K562 (cell line): ENCODE measurements at regions not wholly inside any gene's neighbourhood (a gene's known extent, or its start where the extent isn't known, plus 50 kb on each side); places are given as distances from the start of the nearest gene placed in this dataset.

Experiments used
- ATAC-seq: fragments of 200-7000 bp; cut with Tn5 transposase; 3 replicates; pipeline ENCODE4 v1.9.1; 2020; ENCODE audit warnings: moderate library complexity
- BruUV-seq: library from RNA; stranded (reverse); fragments of 400-500 nt; replicated peaks from 2 replicates; lab custom pipeline; 2021; lab: Mats Ljungman, UMichigan
- CTCF ChIA-PET: fragments of 300-600 bp; formaldehyde crosslinking; extraction: SDS; loops from one replicate; lab custom pipeline; 2021; ENCODE audit warnings: low intra/inter-chr PET ratio; lab: Yijun Ruan, JAX
- POLR2A ChIA-PET: fragments of 300-600, 350-650 bp; sonication (Branson Sonifier 250); formaldehyde crosslinking; extraction: SDS; loops from one replicate; lab custom pipeline; 2021; ENCODE audit warnings: antibody characterized with exemption, inconsistent platforms; lab: Yijun Ruan, JAX
- DNase-seq, 4 experiments: peaks; one replicate each; pipeline versions ENCODE4 v3.0.0 to v3.0.0-alpha.2; 2011 to 2018; ENCODE audit warnings: low spot score in 3 of 4, mixed read lengths in 3 of 4; ENCODE audit errors: extremely low read depth in 1 of 4
- FAIRE-seq: peaks from 2 replicates; lab custom pipeline; 2011; peaks lifted over from hg19 to GRCh38; lab: Jason Lieb, UNC
- H2AFZ ChIP-seq: 2 replicates; pipeline ENCODE4 v1.6.0; 2011; ENCODE audit warnings: low read depth, low read length, control low read depth, inconsistent platforms
- H3K27ac ChIP-seq: fragments of 200-600 bp; 3 replicates; pipeline ENCODE4 v1.8.0; 2011; ENCODE audit warnings: low read depth, mild to moderate bottlenecking, control low read depth, inconsistent platforms, low read length, moderate library complexity, mixed read lengths; ENCODE audit errors: extremely low read depth
- H3K27me3 ChIP-seq, 2 experiments: fragments of 300-600 bp in 1 of 2; 2 replicates in 1 of 2; 3 replicates in 1 of 2; pipeline versions ENCODE4 v1.6.0 to v1.8.0; 2011; ENCODE audit warnings: inconsistent platforms in 2 of 2, low read length in 2 of 2, mild to moderate bottlenecking in 1 of 2, mixed read lengths in 1 of 2, moderate library complexity in 1 of 2; ENCODE audit not compliant: control insufficient read depth in 2 of 2, insufficient read depth in 2 of 2
- H3K36me3 ChIP-seq: fragments of 300-600 bp; 3 replicates; pipeline ENCODE4 v1.8.0; 2011; ENCODE audit warnings: mild to moderate bottlenecking, low read length, inconsistent platforms; ENCODE audit not compliant: control insufficient read depth, insufficient read depth
- H3K4me1 ChIP-seq, 2 experiments: fragments of 200-600 bp in 1 of 2; replicated peaks in 1 of 2; 2 replicates in 1 of 2; 3 replicates in 1 of 2; pipeline versions ENCODE4 v1.5.1 to v1.8.0; 2011; ENCODE audit warnings: inconsistent platforms in 2 of 2, low read length in 2 of 2, mild to moderate bottlenecking in 1 of 2, mixed read lengths in 1 of 2, moderate library complexity in 1 of 2; ENCODE audit not compliant: control insufficient read depth in 2 of 2, insufficient read depth in 2 of 2
- H3K4me2 ChIP-seq: 2 replicates; pipeline ENCODE4 v1.6.1; 2011; ENCODE audit warnings: low read length, control low read depth, inconsistent platforms, mixed read lengths; ENCODE audit not compliant: insufficient read depth
- H3K4me3 ChIP-seq: fragments of 200-600 bp; sonication (generic), shearing (Covaris generic); 2 replicates; pipeline ENCODE4 v1.5.1; 2016; ENCODE audit warnings: control low read depth, inconsistent platforms
- H3K79me2 ChIP-seq: fragments of 200-600 bp; 3 replicates; pipeline ENCODE4 v1.8.0; 2011; ENCODE audit warnings: low read length, inconsistent platforms; ENCODE audit not compliant: control insufficient read depth, insufficient read depth
- H3K9ac ChIP-seq, 2 experiments: 2 replicates each; pipeline versions ENCODE4 v1.6.0 to v1.6.1; 2011; ENCODE audit warnings: low read depth in 2 of 2, low read length in 2 of 2, control low read depth in 1 of 2, inconsistent platforms in 1 of 2, mild to moderate bottlenecking in 1 of 2, mixed read lengths in 1 of 2; ENCODE audit not compliant: insufficient read depth in 1 of 2
- H3K9me1 ChIP-seq: one replicate; pipeline ENCODE4 v1.6.0; 2011; ENCODE audit warnings: inconsistent platforms, mild to moderate bottlenecking, low read length, moderate library complexity; ENCODE audit not compliant: control insufficient read depth, insufficient read depth
- H3K9me3 ChIP-seq: replicated peaks from 2 replicates; pipeline ENCODE4 v1.5.1; 2011; ENCODE audit warnings: low read depth, low read length, inconsistent platforms; ENCODE audit not compliant: control insufficient read depth, insufficient read depth
- H4K20me1 ChIP-seq: replicated peaks from 2 replicates; pipeline ENCODE4 v1.6.1; 2011; ENCODE audit warnings: low read length, inconsistent platforms, mixed read lengths; ENCODE audit not compliant: control insufficient read depth, insufficient read depth
- CSDE1 ChIP-seq, 2 experiments: fragments of 450-650 bp; IDR thresholded peaks; 2 replicates each; pipeline ENCODE4 v1.6.1; 2016; ENCODE audit warnings: mild to moderate bottlenecking in 1 of 2
- CXXC5 ChIP-seq: fragments of 250-450 bp; sonication (Bioruptor Pico); IDR thresholded peaks from 2 replicates; pipeline ENCODE4 v1.8.0; 2022; ENCODE audit warnings: inconsistent platforms, mild to moderate bottlenecking, moderate library complexity
- FOXM1 ChIP-seq, 2 experiments: fragments of 450-650 bp in 1 of 2; sonication (generic) in 1 of 2; formaldehyde crosslinking in 1 of 2; IDR thresholded peaks; 2 replicates each; pipeline versions ENCODE4 v1.6.1 to v1.9.0; 2017 to 2022; ENCODE audit warnings: low read depth in 2 of 2, mild to moderate bottlenecking in 2 of 2, missing genetic modification reagents in 1 of 2, moderate library complexity in 1 of 2
- GATAD2B ChIP-seq: fragments of 450-650 bp; IDR thresholded peaks from 2 replicates; pipeline ENCODE4 v1.6.1; 2017; ENCODE audit warnings: mild to moderate bottlenecking, borderline replicate concordance
- JUNB ChIP-seq: fragments of 450-650 bp; formaldehyde crosslinking; conservative IDR thresholded peaks from 2 replicates; pipeline ENCODE4 v1.4.0; 2020; ENCODE audit warnings: mild to moderate bottlenecking
- KDM2B ChIP-seq: fragments of 250-450 bp; sonication (Bioruptor Pico); IDR thresholded peaks from 2 replicates; pipeline ENCODE4 v1.8.0; 2021; ENCODE audit warnings: mild to moderate bottlenecking, moderate library complexity
- MTA3 ChIP-seq: fragments of 450-650 bp; formaldehyde crosslinking; IDR thresholded peaks from 2 replicates; pipeline ENCODE4 v1.6.1; 2017; ENCODE audit warnings: mild to moderate bottlenecking, borderline replicate concordance
- NFE2L1 ChIP-seq: fragments of 450-650 bp; IDR thresholded peaks from 2 replicates; pipeline ENCODE4 v1.6.1; 2016; ENCODE audit warnings: missing genetic modification characterization, low read depth, mild to moderate bottlenecking, missing compliant biosample characterization, moderate library complexity, borderline replicate concordance
- PHB ChIP-seq: fragments of 250-450 bp; sonication (Bioruptor Pico); IDR thresholded peaks from 2 replicates; pipeline ENCODE4 v1.5.0; 2021
- SIN3A ChIP-seq, 2 experiments: fragments of 150-350 bp in 1 of 2; IDR thresholded peaks; 2 replicates each; pipeline ENCODE4 v1.6.1; 2011 to 2016; ENCODE audit warnings: borderline replicate concordance in 2 of 2, low read depth in 2 of 2, low read length in 2 of 2, mild to moderate bottlenecking in 2 of 2, moderate library complexity in 2 of 2; ENCODE audit not compliant: control insufficient read depth in 1 of 2
- STAT5B ChIP-seq: fragments of 250-450 bp; sonication (Bioruptor Pico); IDR thresholded peaks from 2 replicates; pipeline ENCODE4 v1.8.0; 2021; ENCODE audit warnings: mild to moderate bottlenecking, inconsistent platforms
- TBL1XR1 ChIP-seq, 2 experiments: IDR thresholded peaks; 2 replicates each; pipeline ENCODE4 v1.6.1; 2012; ENCODE audit warnings: improper control_type of control experiment in 2 of 2, low read length in 2 of 2, mild to moderate bottlenecking in 1 of 2
- ZNF146 ChIP-seq: IDR thresholded peaks from one replicate; pipeline ENCODE4 v1.6.1; 2018; ENCODE audit warnings: missing compliant biosample characterization; ENCODE audit not compliant: unreplicated experiment
- ZNF507 ChIP-seq: conservative IDR thresholded peaks from 2 replicates; pipeline ENCODE4 v1.6.1; 2017; ENCODE audit warnings: missing genetic modification characterization, missing compliant biosample characterization
- ZNF57 ChIP-seq: fragments of 450-650 bp; formaldehyde crosslinking; IDR thresholded peaks from 2 replicates; pipeline ENCODE4 v1.4.0; 2020; ENCODE audit warnings: mild to moderate bottlenecking, moderate library complexity
- ZNF696 ChIP-seq: fragments of 250-450 bp; sonication (Bioruptor Pico); conservative IDR thresholded peaks from 2 replicates; pipeline ENCODE4 v1.4.0; 2020; ENCODE audit warnings: mild to moderate bottlenecking, moderate library complexity
- WGBS: fragments of 100-300 bp; shearing (Covaris generic); methylation state at CpG from one replicate; pipeline ENCODE4 v1.1.6; 2016; ENCODE audit warnings: low coverage, mixed read lengths; ENCODE audit not compliant: insufficient coverage; ENCODE audit errors: missing lambda C conversion rate; 5-methylcytosine and 5-hydroxymethylcytosine counted together
- in situ Hi-C: fragments of 300-500 bp; cut with MboI; formaldehyde crosslinking; loops from 4 replicates; pipeline ENCODE4 v1.15.0; 2018; ENCODE audit warnings: inconsistent platforms, mixed read lengths
- intact Hi-C: fragments of 100-400 bp; cut with micrococcal nuclease; formaldehyde crosslinking; loops from 2 replicates; pipeline ENCODE4 v1.14.2; 2022
- TF ChIP-seq, protein P1 (sequence below): fragments of 450-650 bp; IDR thresholded peaks from 2 replicates; pipeline ENCODE4 v1.6.1; 2018; ENCODE audit warnings: mild to moderate bottlenecking, low read depth; ENCODE audit not compliant: partially characterized antibody

DNA sequence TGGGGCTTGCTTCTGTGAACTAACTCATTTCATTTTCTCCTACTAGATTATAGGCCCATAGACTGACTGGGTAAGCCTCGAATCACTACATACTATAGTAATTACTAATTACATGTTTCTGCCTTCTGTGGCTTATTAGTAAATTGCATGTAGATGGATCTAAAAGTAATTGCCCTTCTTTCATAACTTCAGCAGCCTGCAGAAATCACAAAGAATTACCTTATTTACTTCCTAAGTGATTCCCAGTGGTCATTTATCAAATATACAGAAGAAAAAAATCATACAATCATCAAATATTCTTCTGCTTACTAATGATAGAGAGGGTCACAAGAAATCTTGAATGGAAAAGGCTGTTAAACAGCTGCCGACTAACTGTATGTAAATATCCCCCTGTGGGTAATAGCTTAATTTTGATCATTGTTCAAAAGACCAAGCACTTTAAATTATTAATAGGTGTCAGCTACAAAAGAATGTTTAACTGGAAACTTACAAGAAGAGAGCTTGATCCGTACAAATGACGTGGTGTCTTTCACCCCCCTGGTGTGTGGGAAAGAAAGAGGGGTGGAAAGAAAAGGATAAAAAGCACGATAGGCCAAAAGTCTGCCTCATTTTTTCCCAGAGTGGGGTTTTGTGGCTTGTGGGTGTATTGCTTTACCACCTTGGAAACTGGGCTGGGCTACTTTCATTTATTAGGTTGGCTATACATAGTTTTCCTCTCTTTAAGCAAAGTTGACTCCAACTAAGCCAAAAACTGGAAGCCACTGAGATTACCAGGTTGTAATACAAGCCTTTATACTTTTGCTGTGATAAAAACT lies 361.8 kb upstream of the ZMIZ1 start:
- Histone ChIP-seq H3K9ac (no peak overlapping the region), H3K36me3 (no peaks in the 10 kb centered on the region), H3K79me2 (no peaks in the 10 kb centered on the region), H4K20me1 (peaks cover 1% of the 10 kb centered on the region; the same call in 1 of the 2 replicates), H2AFZ (no peak overlapping the region), H3K27ac (no peak overlapping the region), H3K27me3 (peaks cover 10 to 15% of the 10 kb centered on the region in 2 experiments), H3K9me3 (no peaks in the 10 kb centered on the region), H3K9me1 (no peaks in the 10 kb centered on the region), H3K4me1 (no peaks in the 10 kb centered on the region), H3K4me2 (no peak overlapping the region), H3K4me3 (no peak overlapping the region)
- ChIA-PET CTCF (no interaction called here), POLR2A (interaction anchor here (0.5 to 1.1 kb wide), 2 partner anchors 17 to 145 kb away, joined by 3 read pairs; no protein-coding TSS in a partner anchor)
- WGBS = under 1% methylated on average over 5 of the region's 5 CpGs
- no peak for ATAC-seq
- no peak for FAIRE-seq
- TF ChIP-seq ZNF146 (CRISPR knock-in tag) (no peak), CXXC5 (CRISPR knock-in tag) (no peak), STAT5B (no peak), ZNF696 (CRISPR knock-in tag) (no peak), JUNB (CRISPR knock-in tag) (no peak), KDM2B (CRISPR knock-in tag) (no peak), TBL1XR1 (IDR thresholded peaks at IDR 0.05; ENCODE audit: low read length in 2 of 2) (no peak), MTA3 (no peak), ZNF57 (CRISPR knock-in tag) (no peak), PHB (CRISPR knock-in tag) (no peak), FOXM1 (IDR thresholded peaks at IDR 0.05; ENCODE audit: low read depth) (no peak), FOXM1 (CRISPR knock-in tag; IDR thresholded peaks at IDR 0.05; ENCODE audit: low read depth) (no peak), CSDE1 (IDR thresholded peaks at IDR 0.05) (no peak), NFE2L1 (tag) (no peak), GATAD2B (no peak), ZNF507 (tag) (no peak), SIN3A (IDR thresholded peaks at IDR 0.05; ENCODE audit: borderline replicate concordance in 2 of 2, control insufficient read depth in 1 of 2, low read depth in 2 of 2, low read length in 2 of 2) (no peak)
- TF ChIP-seq, protein P1, sequence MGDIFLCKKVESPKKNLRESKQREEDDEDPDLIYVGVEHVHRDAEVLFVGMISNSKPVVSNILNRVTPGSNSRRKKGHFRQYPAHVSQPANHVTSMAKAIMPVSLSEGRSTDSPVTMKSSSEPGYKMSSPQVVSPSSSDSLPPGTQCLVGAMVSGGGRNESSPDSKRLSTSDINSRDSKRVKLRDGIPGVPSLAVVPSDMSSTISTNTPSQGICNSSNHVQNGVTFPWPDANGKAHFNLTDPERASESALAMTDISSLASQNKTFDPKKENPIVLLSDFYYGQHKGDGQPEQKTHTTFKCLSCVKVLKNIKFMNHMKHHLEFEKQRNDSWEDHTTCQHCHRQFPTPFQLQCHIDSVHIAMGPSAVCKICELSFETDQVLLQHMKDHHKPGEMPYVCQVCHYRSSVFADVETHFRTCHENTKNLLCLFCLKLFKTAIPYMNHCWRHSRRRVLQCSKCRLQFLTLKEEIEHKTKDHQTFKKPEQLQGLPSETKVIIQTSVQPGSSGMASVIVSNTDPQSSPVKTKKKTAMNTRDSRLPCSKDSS = no peak
- no TSS peak for BruUV-seq
- in situ Hi-C loops = no loop called here
- intact Hi-C loops = no loop called here
- no peak for DNase-seq
